Neuronal stem cell (in vitro differentiated cells): ENCODE measurements at regions not wholly inside any gene's neighbourhood (a gene's known extent, or its start where the extent isn't known, plus 50 kb on each side); places are given as distances from the start of the nearest gene placed in this dataset.

ENCODE experiments used
- DNase-seq: peaks from one replicate; pipeline ENCODE4 v3.0.0-alpha.2; 2013; ENCODE audit warnings: low spot score
- H2AFZ ChIP-seq: one replicate; pipeline ENCODE4 v1.6.1; 2013; ENCODE audit warnings: mild to moderate bottlenecking, low read length, inconsistent platforms
- H2AK5ac ChIP-seq: 2 replicates; pipeline ENCODE4 v1.6.1; 2013; ENCODE audit warnings: low read depth, mild to moderate bottlenecking, inconsistent platforms, low read length, moderate library complexity, mixed read lengths
- H2BK120ac ChIP-seq: 2 replicates; pipeline ENCODE4 v1.6.1; 2013; ENCODE audit warnings: low read depth, mild to moderate bottlenecking, inconsistent platforms, low read length, moderate library complexity, mixed read lengths
- H2BK12ac ChIP-seq: one replicate; pipeline ENCODE4 v1.6.1; 2013; ENCODE audit warnings: low read length, inconsistent platforms
- H2BK15ac ChIP-seq: 2 replicates; pipeline ENCODE4 v1.6.1; 2013; ENCODE audit warnings: mild to moderate bottlenecking, low read length, inconsistent platforms, mixed read lengths
- H2BK5ac ChIP-seq: one replicate; pipeline ENCODE4 v1.6.1; 2013; ENCODE audit warnings: inconsistent platforms, mild to moderate bottlenecking, low read length, moderate library complexity
- H3K14ac ChIP-seq: one replicate; pipeline ENCODE4 v1.6.1; 2013; ENCODE audit warnings: low read length, inconsistent platforms
- H3K18ac ChIP-seq: 2 replicates; pipeline ENCODE4 v1.6.1; 2013; ENCODE audit warnings: low read length, inconsistent platforms
- H3K23ac ChIP-seq: 2 replicates; pipeline ENCODE4 v1.6.1; 2013; ENCODE audit warnings: low read depth, mild to moderate bottlenecking, mixed read lengths, low read length, inconsistent platforms; ENCODE audit not compliant: poor library complexity
- H3K27ac ChIP-seq: replicated peaks from 3 replicates; pipeline ENCODE4 v1.5.1; 2013; ENCODE audit warnings: low read length, inconsistent platforms
- H3K27me3 ChIP-seq, 3 experiments: 2 replicates each; pipeline ENCODE4 v1.6.1; 2013; ENCODE audit warnings: low read length in 3 of 3, mild to moderate bottlenecking in 2 of 3, inconsistent platforms in 1 of 3, low read depth in 1 of 3, mixed read lengths in 1 of 3, moderate library complexity in 1 of 3; ENCODE audit not compliant: control insufficient read depth in 3 of 3, insufficient read depth in 3 of 3
- H3K36me3 ChIP-seq, 2 donors: replicated peaks in 1 of 2; 2 replicates each; pipeline ENCODE4 v1.6.1; 2013; ENCODE audit warnings: low read length in 2 of 2; ENCODE audit not compliant: control insufficient read depth in 2 of 2, insufficient read depth in 2 of 2
- H3K4ac ChIP-seq: 2 replicates; pipeline ENCODE4 v1.6.1; 2013; ENCODE audit warnings: inconsistent platforms, mild to moderate bottlenecking, low read length, moderate library complexity
- H3K4me1 ChIP-seq, 2 donors: 1 replicate in 1 of 2; 2 replicates in 1 of 2; pipeline ENCODE4 v1.6.1; 2013; ENCODE audit warnings: low read length in 2 of 2, low read depth in 1 of 2; ENCODE audit not compliant: control insufficient read depth in 2 of 2, insufficient read depth in 1 of 2
- H3K4me2 ChIP-seq: one replicate; pipeline ENCODE4 v1.6.1; 2013; ENCODE audit warnings: mild to moderate bottlenecking, low read length, inconsistent platforms; ENCODE audit not compliant: insufficient read depth, poor library complexity, severe bottlenecking
- H3K4me3 ChIP-seq, 2 donors: 2 replicates each; pipeline ENCODE4 v1.5.1; 2013; ENCODE audit warnings: low read length in 2 of 2, mild to moderate bottlenecking in 2 of 2, inconsistent platforms in 1 of 2, moderate library complexity in 1 of 2
- H3K79me1 ChIP-seq: one replicate; pipeline ENCODE4 v1.6.1; 2013; ENCODE audit warnings: low read depth, mild to moderate bottlenecking, inconsistent platforms, low read length, moderate library complexity
- H3K9ac ChIP-seq: one replicate; pipeline ENCODE4 v1.6.1; 2013; ENCODE audit warnings: mild to moderate bottlenecking, low read depth, low read length, inconsistent platforms; ENCODE audit not compliant: poor library complexity
- H3K9me3 ChIP-seq, 2 donors: replicated peaks in 1 of 2; 2 replicates each; pipeline versions ENCODE3 to v1.6.1; 2013; ENCODE audit warnings: low read length in 2 of 2, mild to moderate bottlenecking in 2 of 2, inconsistent platforms in 1 of 2, low read depth in 1 of 2, mixed read lengths in 1 of 2, moderate library complexity in 1 of 2; ENCODE audit not compliant: control insufficient read depth in 2 of 2, insufficient read depth in 1 of 2
- H4K8ac ChIP-seq: one replicate; pipeline ENCODE4 v1.6.1; 2013; ENCODE audit warnings: low read depth, mild to moderate bottlenecking, inconsistent platforms, low read length, moderate library complexity
- H4K91ac ChIP-seq: one replicate; pipeline ENCODE4 v1.6.1; 2013; ENCODE audit warnings: low read length, low read depth, mild to moderate bottlenecking, inconsistent platforms; ENCODE audit not compliant: poor library complexity
- WGBS, 2 donors: extraction: QIAGEN DNeasy Blood & Tissue Kit; methylation state at CpG; one replicate each; pipeline ENCODE4 v1.1.7; 2013; ENCODE audit warnings: missing lambda C conversion rate in 2 of 2, mixed read lengths in 1 of 2; ENCODE audit not compliant: insufficient read length in 2 of 2, insufficient replicate concordance in 1 of 2; ENCODE audit errors: extremely low coverage in 2 of 2; 5-methylcytosine and 5-hydroxymethylcytosine counted together

DNA sequence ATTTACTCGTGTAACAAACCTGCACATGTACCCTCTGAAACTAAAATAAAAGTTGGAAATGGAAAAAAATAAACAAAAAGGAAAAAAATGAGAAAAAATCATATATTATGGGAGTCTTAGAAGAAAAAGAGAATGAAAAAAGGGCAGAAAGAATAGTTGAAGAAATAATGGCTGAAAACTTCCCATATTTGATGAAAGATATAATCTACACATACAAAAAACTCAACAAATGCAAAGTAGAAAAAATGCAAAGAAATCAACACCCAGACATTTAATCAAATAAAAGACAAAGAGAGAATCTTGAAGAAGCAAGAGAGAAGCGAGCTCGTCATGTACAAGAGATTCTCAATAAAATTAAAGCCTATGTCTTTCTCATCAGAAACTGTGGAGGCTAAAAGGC lies 73.8 kb downstream of the SLC25A46 start:
- no peaks in the 10 kb centered on the region for H3K36me3 ChIP-seq
- H3K27me3 ChIP-seq: no peaks in the 10 kb centered on the region
- H4K91ac ChIP-seq: no peak overlapping the region
- H3K4me3 ChIP-seq: no peak overlapping the region
- WGBS, 2 donors: no CpG with 5 or more reads among the region's 3 CpGs
- no peaks in the 10 kb centered on the region for H3K79me1 ChIP-seq
- no peak for DNase-seq
- no peak overlapping the region for H2AK5ac ChIP-seq
- H2BK5ac ChIP-seq: no peak overlapping the region
- H3K9me3 ChIP-seq: peaks cover 0 to 2% of the 10 kb centered on the region in 2 donors
- no peak overlapping the region for H3K23ac ChIP-seq
- no peaks in the 10 kb centered on the region for H3K4me1 ChIP-seq
- H3K4ac ChIP-seq: no peak overlapping the region
- H3K4me2 ChIP-seq: no peak overlapping the region
- H2BK120ac ChIP-seq: no peak overlapping the region
- H2AFZ ChIP-seq: no peak overlapping the region
- H2BK12ac ChIP-seq: no peak overlapping the region
- no peak overlapping the region for H4K8ac ChIP-seq
- no peak overlapping the region for H3K18ac ChIP-seq
- H3K27ac ChIP-seq: no peak overlapping the region
- H2BK15ac ChIP-seq: no peak overlapping the region
- no peak overlapping the region for H3K14ac ChIP-seq
- H3K9ac ChIP-seq: no peak overlapping the region

DNA sequence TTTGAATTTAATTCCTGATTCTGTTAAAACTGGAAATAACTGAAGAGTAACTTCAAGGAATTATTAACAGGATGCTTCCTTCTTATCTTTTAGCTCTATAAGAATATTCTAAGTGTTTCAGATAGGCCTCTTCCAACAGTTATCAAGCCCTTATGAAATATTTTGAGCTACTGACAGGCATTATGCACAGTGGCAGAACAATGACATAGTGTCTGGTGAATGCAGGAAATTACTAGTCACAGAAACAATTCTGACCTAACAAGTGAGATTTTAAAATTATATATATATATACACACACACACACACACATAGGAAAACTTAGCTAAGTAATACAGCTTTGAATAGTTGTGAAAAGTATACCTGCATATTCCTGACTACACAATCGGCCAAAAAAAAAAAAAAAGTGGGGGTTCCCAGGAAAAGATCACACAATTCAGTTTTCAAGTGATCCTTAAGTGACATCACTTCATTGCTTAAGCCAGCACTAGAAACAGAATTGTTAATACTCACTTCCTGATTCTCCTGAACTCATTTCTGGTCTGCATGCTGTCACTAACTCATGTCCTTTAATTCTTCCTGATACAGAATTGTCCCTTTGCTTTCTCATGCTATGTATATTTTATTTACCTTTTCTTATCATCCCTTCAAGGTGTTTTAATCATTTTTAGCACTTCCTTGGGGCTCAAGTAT lies 77.3 kb downstream of the SLC25A46 start:
- Histone ChIP-seq H2BK12ac (no peak overlapping the region), H3K4me2 (no peak overlapping the region), H3K27me3 (no peaks in the 10 kb centered on the region), H3K18ac (no peak overlapping the region), H2AFZ (no peak overlapping the region), H3K79me1 (no peaks in the 10 kb centered on the region), H2AK5ac (no peak overlapping the region), H3K14ac (no peak overlapping the region), H4K8ac (no peak overlapping the region), H4K91ac (no peak overlapping the region), H3K4me3 (no peak overlapping the region), H2BK120ac (no peak overlapping the region), H3K9ac (no peak overlapping the region), H3K4me1 (no peaks in the 10 kb centered on the region), H2BK5ac (no peak overlapping the region), H3K9me3 (peaks cover 0 to 2% of the 10 kb centered on the region in 2 donors), H3K27ac (no peak overlapping the region), H3K23ac (no peak overlapping the region), H2BK15ac (no peak overlapping the region), H3K4ac (no peak overlapping the region), H3K36me3 (no peaks in the 10 kb centered on the region)
- no peak for DNase-seq
- WGBS, 2 donors: no CpG with 5 or more reads among the region's 1 CpG

GRCh38 chr5:110817459-110817858 lies 78.7 kb downstream of the SLC25A46 start:
- WGBS, 2 donors: no CpG with 5 or more reads among the region's 7 CpGs

GRCh38 chr5:110823571-110823970 lies 84.8 kb downstream of the SLC25A46 start:
- peaks cover 2% of the 10 kb centered on the region for H3K79me1 ChIP-seq
- H3K18ac ChIP-seq: no peak overlapping the region
- no peak overlapping the region for H2AK5ac ChIP-seq
- H4K91ac ChIP-seq: no peak overlapping the region
- no peak overlapping the region for H3K4ac ChIP-seq
- no peak overlapping the region for H2BK5ac ChIP-seq
- no peak overlapping the region for H4K8ac ChIP-seq
- H3K14ac ChIP-seq: no peak overlapping the region
- no peak overlapping the region for H2BK120ac ChIP-seq
- no peak overlapping the region for H3K4me3 ChIP-seq
- no peak overlapping the region for H2BK15ac ChIP-seq
- WGBS, 2 donors: no CpG with 5 or more reads among the region's 5 CpGs
- H3K36me3 ChIP-seq: no peaks in the 10 kb centered on the region
- no peak overlapping the region for H2BK12ac ChIP-seq
- no peaks in the 10 kb centered on the region for H3K27me3 ChIP-seq
- no peak for DNase-seq
- H3K9ac ChIP-seq: no peak overlapping the region
- H2AFZ ChIP-seq: no peak overlapping the region
- peaks cover 5 to 6% of the 10 kb centered on the region in 2 donors for H3K9me3 ChIP-seq
- no peak overlapping the region for H3K27ac ChIP-seq
- H3K4me1 ChIP-seq: no peaks in the 10 kb centered on the region
- H3K23ac ChIP-seq: no peak overlapping the region
- no peak overlapping the region for H3K4me2 ChIP-seq

More at GRCh38 chr5:110817459-110817858, 78.7 kb downstream of the SLC25A46 start:
- Histone ChIP-seq H2AFZ (no peak overlapping the region), H3K14ac (no peak overlapping the region), H2BK120ac (no peak overlapping the region), H4K8ac (no peak overlapping the region), H2BK5ac (no peak overlapping the region), H3K4me1 (no peaks in the 10 kb centered on the region), H3K79me1 (no peaks in the 10 kb centered on the region), H2BK12ac (no peak overlapping the region), H2BK15ac (no peak overlapping the region), H3K4ac (no peak overlapping the region), H3K9ac (no peak overlapping the region), H3K18ac (no peak overlapping the region), H3K4me2 (no peak overlapping the region), H3K4me3 (no peak overlapping the region), H3K27ac (no peak overlapping the region), H3K9me3 (peaks cover 0 to 2% of the 10 kb centered on the region in 2 donors), H3K27me3 (no peaks in the 10 kb centered on the region), H3K36me3 (no peaks in the 10 kb centered on the region), H4K91ac (no peak overlapping the region), H2AK5ac (no peak overlapping the region), H3K23ac (no peak overlapping the region)
- no peak for DNase-seq
